GM12874 (cell line): ENCODE measurements at regions not wholly inside any gene's neighbourhood (a gene's known extent, or its start where the extent isn't known, plus 50 kb on each side); places are given as distances from the start of the nearest gene placed in this dataset.

Source experiments
- CTCF ChIP-seq: IDR thresholded peaks from 2 replicates; pipeline ENCODE4 v1.5.1; 2011; ENCODE audit warnings: low read depth, mild to moderate bottlenecking, control low read depth, low read length, moderate library complexity; ENCODE audit not compliant: insufficient read depth

GRCh38 chr2:83596592-83597282, 862.3 kb downstream of the SUCLG1 start:
- no peak for TF ChIP-seq CTCF

GRCh38 chr2:83595926-83596325, 863.2 kb downstream of the SUCLG1 start:
- no peak for TF ChIP-seq CTCF

- no peak for TF ChIP-seq CTCF
These were observed 863.9 kb downstream of the SUCLG1 start for GRCh38 chr2:83595121-83595690.

- no peak for TF ChIP-seq CTCF
These were observed 864.6 kb downstream of the SUCLG1 start for GRCh38 chr2:83594241-83595120.

- TF ChIP-seq CTCF: no peak
These were observed 871.8 kb downstream of the SUCLG1 start for GRCh38 chr2:83587309-83587708.

GRCh38 chr2:83585250-83585649, 873.8 kb downstream of the SUCLG1 start:
- no peak for TF ChIP-seq CTCF

- no peak for TF ChIP-seq CTCF
These were observed 874.4 kb downstream of the SUCLG1 start for GRCh38 chr2:83584672-83585071.
